OCI-LY7 (cell line): ENCODE measurements at regions not wholly inside any gene's neighbourhood (a gene's known extent, or its start where the extent isn't known, plus 50 kb on each side); places are given as distances from the start of the nearest gene placed in this dataset.

Experiments used
- BruUV-seq: library from RNA; stranded (reverse); fragments of 400-500 nt; replicated peaks from 2 replicates; lab custom pipeline; 2021; lab: Mats Ljungman, UMichigan
- CTCF ChIA-PET: fragments of 300-600 bp; sonication (Branson Sonifier 250); formaldehyde crosslinking; loops from one replicate; lab custom pipeline; 2022; ENCODE audit warnings: antibody characterized with exemption; ENCODE audit not compliant: unreplicated experiment; lab: Charles Lee
- POLR2A ChIA-PET: fragments of 300-600 bp; sonication (Branson Sonifier 250); formaldehyde crosslinking; loops from one replicate; lab custom pipeline; 2022; ENCODE audit warnings: antibody characterized with exemption; lab: Charles Lee
- DNase-seq: peaks from one replicate; pipeline ENCODE4 v3.0.0-alpha.2; 2015; ENCODE audit warnings: low spot score
- H2AFZ ChIP-seq: fragments of 200-600 bp; sonication (generic), shearing (Covaris generic); 2 replicates; pipeline ENCODE4 v1.6.1; 2014; ENCODE audit warnings: mild to moderate bottlenecking, antibody characterized with exemption, low read length, moderate library complexity
- H3K27ac ChIP-seq: fragments of 200-600 bp; sonication (generic); 2 replicates; pipeline ENCODE4 v1.5.1; 2014; ENCODE audit warnings: mixed run types, low read depth, mild to moderate bottlenecking, moderate library complexity, low read length, inconsistent platforms; ENCODE audit not compliant: poor library complexity, severe bottlenecking
- H3K36me3 ChIP-seq: fragments of 200-600 bp; sonication (generic); 2 replicates; pipeline ENCODE4 v1.6.1; 2014; ENCODE audit warnings: mild to moderate bottlenecking, antibody characterized with exemption, low read length, moderate library complexity, mixed read lengths; ENCODE audit not compliant: insufficient read depth
- H3K4me1 ChIP-seq: fragments of 200-600 bp; sonication (generic); 2 replicates; pipeline ENCODE4 v1.5.1; 2014; ENCODE audit warnings: mild to moderate bottlenecking, low read length; ENCODE audit not compliant: insufficient read depth, poor library complexity, severe bottlenecking
- H3K4me2 ChIP-seq: fragments of 200-600 bp; sonication (generic); 2 replicates; pipeline ENCODE4 v1.6.1; 2014; ENCODE audit warnings: mild to moderate bottlenecking, low read length
- H3K4me3 ChIP-seq: fragments of 200-600 bp; sonication (generic); 2 replicates; pipeline ENCODE4 v1.5.1; 2014; ENCODE audit warnings: mild to moderate bottlenecking, low read depth, low read length; ENCODE audit not compliant: poor library complexity, severe bottlenecking
- H3K79me2 ChIP-seq: fragments of 200-600 bp; sonication (generic); 2 replicates; pipeline ENCODE4 v1.6.1; 2016; ENCODE audit warnings: low read depth, mild to moderate bottlenecking, low read length, moderate library complexity, mixed read lengths; ENCODE audit not compliant: insufficient read depth
- H3K9me2 ChIP-seq: fragments of 200-600 bp; sonication (generic); 2 replicates; pipeline ENCODE4 v1.6.1; 2016; ENCODE audit warnings: mild to moderate bottlenecking, low read length, mixed read lengths; ENCODE audit not compliant: insufficient read depth
- H3K9me3 ChIP-seq: fragments of 200-600 bp; sonication (generic); 2 replicates; pipeline ENCODE4 v1.6.1; 2014; ENCODE audit warnings: mild to moderate bottlenecking, mixed run types, low read length, mixed read lengths
- H4K20me1 ChIP-seq: fragments of 200-600 bp; sonication (generic); 2 replicates; pipeline ENCODE4 v1.6.1; 2014; ENCODE audit warnings: mild to moderate bottlenecking, antibody characterized with exemption, low read length, moderate library complexity, mixed read lengths; ENCODE audit not compliant: insufficient read depth
- EZH2phosphoT487 ChIP-seq: fragments of 200-600 bp; sonication (generic); IDR thresholded peaks from 2 replicates; pipeline ENCODE4 v1.6.1; 2018; ENCODE audit warnings: low read depth, borderline replicate concordance, mild to moderate bottlenecking, mixed run types, antibody characterized with exemption, low read length, moderate library complexity, mixed read lengths
- intact Hi-C: fragments of 100-400 bp; cut with micrococcal nuclease; formaldehyde crosslinking; loops from one replicate; pipeline ENCODE4 v1.10.0; 2022; ENCODE audit not compliant: unreplicated experiment
- TF ChIP-seq, protein P1 (sequence below): fragments of 200-600 bp; sonication (generic); conservative IDR thresholded peaks from 2 replicates; pipeline ENCODE4 v1.5.1; 2014; ENCODE audit warnings: mild to moderate bottlenecking, antibody characterized with exemption, low read length, moderate library complexity, mixed read lengths

DNA sequence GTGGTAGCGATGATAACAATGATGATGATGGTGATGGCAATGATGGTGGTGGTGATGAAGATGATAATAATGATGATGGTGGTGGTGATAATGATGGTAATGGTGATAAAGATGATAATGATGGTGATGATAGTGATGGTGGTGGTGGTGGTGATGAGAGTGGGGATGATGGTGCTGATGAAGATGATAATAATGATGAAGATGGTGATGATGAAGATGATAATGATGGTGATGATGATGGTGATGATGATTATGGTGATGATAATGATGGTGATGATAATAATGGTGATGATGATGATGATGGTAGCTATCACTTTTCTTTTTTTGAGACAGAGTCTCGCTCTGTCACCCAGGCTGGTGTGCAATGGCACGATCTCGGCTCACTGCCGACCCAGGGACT is 144.5 kb upstream of the PCBD1 start:
- H3K36me3 ChIP-seq: no peaks in the 10 kb centered on the region
- DNase-seq: no peak
- H3K9me2 ChIP-seq: no peaks in the 10 kb centered on the region
- no peaks in the 10 kb centered on the region for H4K20me1 ChIP-seq
- BruUV-seq: no TSS peak
- CTCF ChIA-PET: no interaction called here
- no peak overlapping the region for H3K27ac ChIP-seq
- H2AFZ ChIP-seq: no peak overlapping the region
- POLR2A ChIA-PET: no interaction called here
- H3K9me3 ChIP-seq: no peaks in the 10 kb centered on the region
- TF ChIP-seq EZH2phosphoT487: no peak
- TF ChIP-seq, protein P1, sequence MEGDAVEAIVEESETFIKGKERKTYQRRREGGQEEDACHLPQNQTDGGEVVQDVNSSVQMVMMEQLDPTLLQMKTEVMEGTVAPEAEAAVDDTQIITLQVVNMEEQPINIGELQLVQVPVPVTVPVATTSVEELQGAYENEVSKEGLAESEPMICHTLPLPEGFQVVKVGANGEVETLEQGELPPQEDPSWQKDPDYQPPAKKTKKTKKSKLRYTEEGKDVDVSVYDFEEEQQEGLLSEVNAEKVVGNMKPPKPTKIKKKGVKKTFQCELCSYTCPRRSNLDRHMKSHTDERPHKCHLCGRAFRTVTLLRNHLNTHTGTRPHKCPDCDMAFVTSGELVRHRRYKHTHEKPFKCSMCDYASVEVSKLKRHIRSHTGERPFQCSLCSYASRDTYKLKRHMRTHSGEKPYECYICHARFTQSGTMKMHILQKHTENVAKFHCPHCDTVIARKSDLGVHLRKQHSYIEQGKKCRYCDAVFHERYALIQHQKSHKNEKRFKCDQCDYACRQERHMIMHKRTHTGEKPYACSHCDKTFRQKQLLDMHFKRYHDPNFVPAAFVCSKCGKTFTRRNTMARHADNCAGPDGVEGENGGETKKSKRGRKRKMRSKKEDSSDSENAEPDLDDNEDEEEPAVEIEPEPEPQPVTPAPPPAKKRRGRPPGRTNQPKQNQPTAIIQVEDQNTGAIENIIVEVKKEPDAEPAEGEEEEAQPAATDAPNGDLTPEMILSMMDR: no peak
- no peak overlapping the region for H3K4me2 ChIP-seq
- H3K79me2 ChIP-seq: no peaks in the 10 kb centered on the region
- H3K4me3 ChIP-seq: no peak overlapping the region
- H3K4me1 ChIP-seq: no peaks in the 10 kb centered on the region
- intact Hi-C loops: no loop called here

DNA sequence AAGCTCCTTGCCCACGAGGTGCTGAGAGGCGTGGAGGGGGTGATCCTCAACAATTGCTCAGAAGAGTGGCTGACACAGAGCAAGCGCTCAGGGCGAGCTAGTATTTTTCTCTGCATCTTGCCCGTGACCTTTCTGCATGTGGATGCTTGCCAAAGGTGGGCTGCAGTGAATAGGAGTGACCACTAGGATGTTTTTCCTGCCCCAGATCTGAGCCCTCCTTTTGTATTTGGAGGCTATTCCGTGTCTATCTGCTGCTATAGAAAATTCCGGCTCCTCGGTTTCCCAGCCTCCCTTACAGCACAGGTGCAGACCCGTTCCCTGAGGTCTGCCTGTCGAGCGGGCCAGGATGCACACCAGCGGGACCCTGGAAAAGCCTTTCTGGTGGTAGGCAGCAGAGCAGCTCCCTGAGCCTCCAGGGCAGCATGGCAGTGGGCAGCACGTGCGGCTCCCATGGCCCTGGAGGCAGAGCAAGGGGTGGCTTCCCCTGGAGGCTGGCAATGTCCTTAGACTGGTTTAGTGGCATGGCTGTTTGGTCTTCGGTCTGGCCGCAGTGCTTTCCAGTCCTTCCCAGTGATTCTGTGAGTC is 145.1 kb upstream of the PCBD1 start:
- Histone ChIP-seq H3K36me3 (no peaks in the 10 kb centered on the region), H3K9me2 (no peaks in the 10 kb centered on the region), H4K20me1 (no peaks in the 10 kb centered on the region), H3K79me2 (no peaks in the 10 kb centered on the region), H3K4me2 (no peak overlapping the region), H3K9me3 (no peaks in the 10 kb centered on the region), H3K4me3 (no peak overlapping the region), H3K27ac (no peak overlapping the region), H2AFZ (no peak overlapping the region), H3K4me1 (no peaks in the 10 kb centered on the region)
- POLR2A ChIA-PET: no interaction called here
- DNase-seq: no peak
- intact Hi-C loops: no loop called here
- TF ChIP-seq EZH2phosphoT487: no peak
- TF ChIP-seq, protein P1: no peak
- no TSS peak for BruUV-seq
- CTCF ChIA-PET: no interaction called here

- ChIA-PET CTCF (no interaction called here), POLR2A (no interaction called here)
- intact Hi-C loops: no loop called here
- H3K27ac ChIP-seq: no peak overlapping the region
- no TSS peak for BruUV-seq
- H3K9me2 ChIP-seq: no peaks in the 10 kb centered on the region
- H2AFZ ChIP-seq: no peak overlapping the region
- H3K4me1 ChIP-seq: no peaks in the 10 kb centered on the region
- no peak for TF ChIP-seq EZH2phosphoT487
- TF ChIP-seq, protein P1: no peak
- no peak overlapping the region for H3K4me2 ChIP-seq
- no peaks in the 10 kb centered on the region for H4K20me1 ChIP-seq
- no peaks in the 10 kb centered on the region for H3K36me3 ChIP-seq
- no peaks in the 10 kb centered on the region for H3K79me2 ChIP-seq
- no peak for DNase-seq
- no peak overlapping the region for H3K4me3 ChIP-seq
- no peaks in the 10 kb centered on the region for H3K9me3 ChIP-seq
Measured at GRCh38 chr10:71035511-71036296, 147.3 kb upstream of the PCBD1 start.
